ENCODE measurements at regions not wholly inside any gene's neighbourhood (a gene's known extent, or its start where the extent isn't known, plus 50 kb on each side); places are given as distances from the start of the nearest gene placed in this dataset.

DNA sequence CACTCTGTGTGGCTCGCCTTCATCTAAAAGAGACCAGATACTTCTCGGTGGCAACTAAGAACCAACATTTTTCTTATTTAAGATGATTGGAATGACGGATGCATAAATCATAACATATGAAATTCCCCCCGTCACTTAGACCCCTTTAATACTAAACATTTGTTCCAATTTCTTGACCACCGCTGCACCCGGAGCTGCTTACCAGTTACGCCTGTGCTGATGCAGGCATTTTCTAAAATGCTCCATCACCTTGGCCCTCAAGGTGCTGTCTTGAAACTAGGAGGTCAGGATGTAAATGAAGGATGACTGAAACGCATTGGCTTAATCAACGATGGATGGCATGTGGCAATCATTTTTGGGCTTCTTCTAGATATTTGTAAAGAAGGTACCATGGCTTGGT lies 130.0 kb downstream of the CPZ start:
- TF ChIP-seq, protein P1, sequence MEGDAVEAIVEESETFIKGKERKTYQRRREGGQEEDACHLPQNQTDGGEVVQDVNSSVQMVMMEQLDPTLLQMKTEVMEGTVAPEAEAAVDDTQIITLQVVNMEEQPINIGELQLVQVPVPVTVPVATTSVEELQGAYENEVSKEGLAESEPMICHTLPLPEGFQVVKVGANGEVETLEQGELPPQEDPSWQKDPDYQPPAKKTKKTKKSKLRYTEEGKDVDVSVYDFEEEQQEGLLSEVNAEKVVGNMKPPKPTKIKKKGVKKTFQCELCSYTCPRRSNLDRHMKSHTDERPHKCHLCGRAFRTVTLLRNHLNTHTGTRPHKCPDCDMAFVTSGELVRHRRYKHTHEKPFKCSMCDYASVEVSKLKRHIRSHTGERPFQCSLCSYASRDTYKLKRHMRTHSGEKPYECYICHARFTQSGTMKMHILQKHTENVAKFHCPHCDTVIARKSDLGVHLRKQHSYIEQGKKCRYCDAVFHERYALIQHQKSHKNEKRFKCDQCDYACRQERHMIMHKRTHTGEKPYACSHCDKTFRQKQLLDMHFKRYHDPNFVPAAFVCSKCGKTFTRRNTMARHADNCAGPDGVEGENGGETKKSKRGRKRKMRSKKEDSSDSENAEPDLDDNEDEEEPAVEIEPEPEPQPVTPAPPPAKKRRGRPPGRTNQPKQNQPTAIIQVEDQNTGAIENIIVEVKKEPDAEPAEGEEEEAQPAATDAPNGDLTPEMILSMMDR (IDR thresholded peaks at IDR 0.05; ENCODE audit: control extremely low read depth in 1 of 3, insufficient read depth in 1 of 3, low read depth in 1 of 3, low read length in 3 of 3), result no peak
- no peak for TF ChIP-seq POLR2A (IDR thresholded peaks at IDR 0.05; ENCODE audit: control extremely low read depth in 1 of 2, low read depth in 2 of 2, low read length in 2 of 2)
- no peak for TF ChIP-seq POLR2AphosphoS5 (IDR thresholded peaks at IDR 0.05; ENCODE audit: low read depth, low read length)
- TF ChIP-seq, protein P2, sequence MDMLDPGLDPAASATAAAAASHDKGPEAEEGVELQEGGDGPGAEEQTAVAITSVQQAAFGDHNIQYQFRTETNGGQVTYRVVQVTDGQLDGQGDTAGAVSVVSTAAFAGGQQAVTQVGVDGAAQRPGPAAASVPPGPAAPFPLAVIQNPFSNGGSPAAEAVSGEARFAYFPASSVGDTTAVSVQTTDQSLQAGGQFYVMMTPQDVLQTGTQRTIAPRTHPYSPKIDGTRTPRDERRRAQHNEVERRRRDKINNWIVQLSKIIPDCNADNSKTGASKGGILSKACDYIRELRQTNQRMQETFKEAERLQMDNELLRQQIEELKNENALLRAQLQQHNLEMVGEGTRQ (IDR thresholded peaks at IDR 0.05; ENCODE audit: low read length), result no peak
- no peak for TF ChIP-seq BCL11A (IDR thresholded peaks at IDR 0.05; ENCODE audit: low read depth in 2 of 2, low read length in 2 of 2)
- TF ChIP-seq GABPA (IDR thresholded peaks at IDR 0.05; ENCODE audit: borderline replicate concordance, insufficient read depth, low read length), result no peak
- TF ChIP-seq MAFK (IDR thresholded peaks at IDR 0.05; ENCODE audit: low read depth, low read length), result no peak
- TF ChIP-seq NRF1 (IDR thresholded peaks at IDR 0.05; ENCODE audit: low read depth, low read length), result no peak
- TF ChIP-seq EZH2 (IDR thresholded peaks at IDR 0.05; ENCODE audit: low read depth, low read length, severe bottlenecking), result no peak
- TF ChIP-seq RNF2 (IDR thresholded peaks at IDR 0.05; ENCODE audit: borderline replicate concordance, low read depth, low read length, missing control alignments, poor library complexity, severe bottlenecking), result no peak

Data from H1 (cell line).